Choroid plexus epithelial cell (primary cell): ENCODE measurements at regions not wholly inside any gene's neighbourhood (a gene's known extent, or its start where the extent isn't known, plus 50 kb on each side); places are given as distances from the start of the nearest gene placed in this dataset.

Experiments used
- DNase-seq: peaks from one replicate; pipeline ENCODE4 v3.0.0-alpha.2; 2010; ENCODE audit warnings: low read depth
- H3K4me3 ChIP-seq: 2 replicates; pipeline ENCODE4 v1.5.1; 2011; ENCODE audit warnings: low read depth, mild to moderate bottlenecking, control low read depth, low read length, moderate library complexity
- CTCF ChIP-seq: conservative IDR thresholded peaks from 2 replicates; pipeline ENCODE4 v1.5.1; 2011; ENCODE audit warnings: low read depth, mild to moderate bottlenecking, control low read depth, inconsistent platforms, low read length, moderate library complexity

- DNase-seq, result no peak
- no peak for TF ChIP-seq CTCF
- H3K4me3 ChIP-seq, result no peak overlapping the region
These were observed 63.2 kb upstream of the LPP start for GRCh38 chr3:188090620-188091309.

GRCh38 chr3:188091746-188092145, 62.2 kb upstream of the LPP start:
- H3K4me3 ChIP-seq, result no peak overlapping the region
- no peak for DNase-seq
- no peak for TF ChIP-seq CTCF

GRCh38 chr3:188092648-188093047, 61.3 kb upstream of the LPP start:
- H3K4me3 ChIP-seq, result no peak overlapping the region
- no peak for TF ChIP-seq CTCF
- peak; percentile 28 for DNase-seq

GRCh38 chr3:188095431-188095830, 58.5 kb upstream of the LPP start:
- no peak overlapping the region for H3K4me3 ChIP-seq
- no peak for DNase-seq
- no peak for TF ChIP-seq CTCF

GRCh38 chr3:188097791-188098190, 56.2 kb upstream of the LPP start:
- TF ChIP-seq CTCF, result no peak
- no peak overlapping the region for H3K4me3 ChIP-seq
- DNase-seq, result no peak

GRCh38 chr3:188099907-188100306, 54.0 kb upstream of the LPP start:
- no peak overlapping the region for H3K4me3 ChIP-seq
- TF ChIP-seq CTCF, result no peak
- no peak for DNase-seq

GRCh38 chr3:188102861-188103547, 51.0 kb upstream of the LPP start:
- no peak for DNase-seq
- no peak overlapping the region for H3K4me3 ChIP-seq
- no peak for TF ChIP-seq CTCF
